Stimulated activated CD8-positive, alpha-beta memory T cell treated with anti-CD3 and anti-CD28 coated beads, Interleukin-15, amount 100 ng/mL, for 1 hour (primary cell): ENCODE measurements at regions not wholly inside any gene's neighbourhood (a gene's known extent, or its start where the extent isn't known, plus 50 kb on each side); places are given as distances from the start of the nearest gene placed in this dataset.
"Not testable (repeated sequence)": the region's sequence is repeated elsewhere in the genome, so short reads cannot be mapped to it uniquely, and the experiment has no call there.

Experiments used
- DNase-seq: peaks from one replicate; pipeline ENCODE4 v3.0.0-alpha.2; 2020; ENCODE audit warnings: low read depth

DNA sequence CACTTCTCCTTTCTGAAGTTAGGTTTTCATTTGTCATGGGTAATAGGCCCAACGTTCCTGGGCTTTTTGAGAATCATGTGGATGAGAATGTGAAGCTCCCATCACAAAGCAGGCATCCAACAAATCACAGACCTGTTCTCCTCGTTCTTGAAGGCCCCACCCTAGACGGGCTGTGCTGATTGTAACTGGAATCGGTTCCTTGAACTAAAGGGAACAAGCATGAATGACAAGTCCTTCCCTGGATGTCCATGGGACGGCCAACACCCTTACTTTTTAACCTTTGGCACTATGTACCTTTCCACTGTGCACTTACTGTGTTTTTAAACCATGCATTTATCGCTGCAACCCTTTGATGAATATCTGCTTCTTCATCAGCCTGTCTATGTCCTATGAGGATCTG, 438.2 kb downstream of the CD83 start:
- no peak for DNase-seq

DNA sequence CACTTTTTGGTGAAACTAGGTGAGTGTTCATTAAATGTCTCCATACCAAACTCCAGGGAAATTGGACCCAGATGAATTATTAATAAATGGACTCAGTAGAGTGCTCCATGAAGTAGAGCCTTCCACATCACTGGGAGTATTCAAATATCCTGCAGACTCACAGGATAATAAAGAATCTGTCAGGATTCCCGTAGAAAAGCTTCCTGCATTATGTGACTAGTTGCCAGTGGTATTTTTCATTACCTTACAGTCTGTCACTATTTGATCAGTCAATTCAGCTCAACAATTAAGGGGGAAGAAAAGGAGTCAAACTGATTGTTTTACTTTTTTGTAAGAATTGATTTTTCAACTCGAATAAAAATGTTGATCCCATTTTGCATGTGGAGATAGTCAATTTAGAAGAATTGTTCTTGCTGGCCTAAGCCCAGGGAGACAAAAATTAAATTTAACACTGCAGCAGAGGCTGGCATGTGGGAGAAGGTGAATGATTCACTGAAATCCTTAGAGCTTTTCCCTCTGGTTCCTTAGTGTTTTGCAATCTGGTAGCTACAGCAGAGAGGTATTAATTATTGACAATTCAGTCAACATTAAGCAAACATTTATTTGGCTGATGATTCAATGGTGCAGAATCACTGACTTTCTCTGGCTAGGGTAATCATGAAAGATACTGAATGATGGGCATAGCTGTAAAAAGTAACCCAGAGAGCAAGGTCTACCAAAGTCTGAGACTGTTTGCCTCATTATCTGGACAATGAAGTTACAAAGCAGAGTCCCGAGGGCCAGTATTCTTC, 442.4 kb downstream of the CD83 start:
- no peak for DNase-seq

DNA sequence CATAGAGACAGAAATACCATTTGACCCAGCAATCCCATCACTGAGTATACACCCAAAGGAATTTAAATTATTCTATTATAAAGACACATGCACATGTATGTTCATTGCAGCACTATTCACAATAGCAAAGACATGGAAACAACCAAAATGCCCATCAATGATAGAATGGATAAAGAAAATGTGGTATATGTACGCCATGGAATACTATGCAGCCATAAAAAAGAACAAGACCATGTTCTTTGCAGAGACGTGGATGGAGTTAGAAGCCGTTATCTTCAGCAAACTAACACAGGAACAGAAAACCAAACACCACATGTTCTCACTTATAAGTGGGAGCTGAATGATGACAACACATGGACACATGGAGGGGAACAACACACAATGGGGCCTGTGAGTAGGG, 444.0 kb downstream of the CD83 start:
- not testable (repeated sequence) for DNase-seq

DNA sequence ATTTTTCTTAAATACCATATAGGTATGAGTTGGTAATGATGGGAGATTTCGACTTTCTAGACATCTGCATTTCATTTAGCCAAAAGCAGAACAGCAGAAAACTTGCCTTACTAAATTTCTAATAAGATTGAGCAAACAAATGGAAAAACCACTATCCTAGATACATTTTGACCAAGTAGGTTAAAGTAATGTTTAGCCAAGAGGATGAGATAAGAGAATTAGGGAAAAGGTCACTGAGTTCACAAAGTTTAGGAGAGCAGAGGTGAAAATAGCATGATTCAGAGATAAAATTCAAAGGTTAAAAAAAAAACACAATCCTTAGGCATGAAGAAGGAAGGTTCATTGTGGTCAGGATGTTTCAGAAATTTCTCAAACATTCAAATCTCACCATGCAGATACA, 450.3 kb downstream of the CD83 start:
- no peak for DNase-seq

DNA sequence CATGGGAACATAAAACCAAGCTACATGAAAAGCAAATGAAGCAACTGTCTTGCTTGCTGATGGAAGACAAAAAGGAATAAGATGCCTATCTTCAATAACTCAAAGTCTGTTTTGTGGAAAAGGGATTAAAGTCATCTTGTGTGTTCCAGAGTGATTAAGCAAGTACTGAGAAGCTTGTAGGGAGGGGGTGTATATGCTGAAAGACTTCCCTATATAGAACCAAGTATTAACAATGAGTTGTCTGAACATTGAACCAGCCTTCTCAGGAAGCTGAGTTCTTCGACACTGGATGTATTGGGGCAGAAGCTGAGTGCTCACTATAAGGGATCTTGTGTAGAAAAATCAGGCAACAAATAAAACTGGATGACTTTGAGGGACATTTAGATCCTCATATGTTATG, 451.8 kb downstream of the CD83 start:
- DNase-seq: no peak

DNA sequence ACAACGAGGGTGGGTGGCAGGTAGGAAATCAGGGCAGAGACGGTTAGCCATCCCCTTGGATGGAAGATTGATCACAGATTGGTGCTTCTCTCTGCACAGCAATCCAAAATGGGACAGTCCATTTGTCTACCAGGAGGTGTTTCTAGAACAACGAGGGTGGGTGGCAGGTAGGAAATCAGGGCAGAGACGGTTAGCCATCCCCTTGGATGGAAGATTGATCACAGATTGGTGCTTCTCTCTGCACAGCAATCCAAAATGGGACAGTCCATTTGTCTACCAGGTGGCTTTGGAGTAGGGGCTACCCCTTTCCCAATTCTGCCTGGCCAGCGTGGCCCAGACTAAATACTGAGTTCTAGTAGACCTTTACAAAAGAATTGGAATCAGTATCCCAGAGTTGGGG, 452.3 kb downstream of the CD83 start:
- DNase-seq: not testable (repeated sequence)

DNA sequence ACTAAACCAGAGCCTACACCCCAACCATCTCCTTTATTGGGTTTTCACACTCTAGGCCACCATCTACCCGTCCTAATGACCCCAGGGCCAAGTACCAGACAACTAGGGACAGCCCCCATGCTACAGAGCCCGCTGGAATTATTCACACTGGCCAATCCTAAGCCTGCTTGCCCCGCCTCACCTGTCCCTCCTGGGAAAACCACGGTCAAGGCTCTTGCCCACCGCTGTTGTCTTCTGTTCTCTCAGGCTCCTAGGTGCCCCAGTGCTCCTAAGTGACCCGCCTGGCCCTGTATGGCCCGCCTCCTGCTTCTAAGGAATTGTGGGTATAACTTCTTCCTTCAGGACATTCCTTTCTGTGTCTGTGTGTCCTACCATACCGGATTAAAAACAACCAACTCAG, 453.4 kb downstream of the CD83 start:
- no peak for DNase-seq

DNA sequence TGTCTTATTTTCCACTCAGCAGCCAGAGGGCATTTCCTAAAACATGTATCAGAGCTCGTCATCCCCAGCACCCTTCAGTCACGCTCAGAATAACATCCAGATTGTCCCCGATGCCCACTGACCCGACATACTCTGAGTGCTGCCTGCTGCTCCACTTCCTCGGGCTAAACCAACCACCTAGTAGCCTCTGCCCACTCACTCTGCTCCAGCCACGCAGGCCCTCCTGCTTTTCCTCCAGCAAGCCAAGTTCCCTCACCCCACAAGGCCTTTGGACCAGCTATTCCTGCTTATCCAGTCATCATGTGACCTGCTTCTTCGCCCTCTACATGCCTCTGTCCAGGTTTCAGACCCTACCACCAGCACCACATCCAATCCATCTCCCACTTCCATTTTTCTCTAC, 454.2 kb downstream of the CD83 start:
- no peak for DNase-seq

DNA sequence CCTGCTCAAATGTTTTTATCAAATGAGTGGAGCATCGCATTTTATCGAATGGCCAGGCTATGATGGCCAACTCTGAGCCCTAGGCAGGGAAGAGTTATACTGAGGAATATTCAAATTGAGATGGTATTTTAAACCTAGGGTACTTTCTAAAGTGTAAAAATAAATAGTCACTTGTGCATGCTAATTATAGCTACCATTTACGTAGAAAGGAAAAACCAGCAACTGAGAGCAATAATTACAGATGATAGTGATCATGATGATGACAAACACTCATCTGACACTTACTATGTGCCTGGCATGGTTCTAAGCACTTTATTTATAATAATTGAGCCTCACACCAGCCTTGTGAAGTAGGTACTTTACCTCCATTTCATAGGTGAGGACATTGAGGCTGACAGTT, 455.7 kb downstream of the CD83 start:
- no peak for DNase-seq

DNA sequence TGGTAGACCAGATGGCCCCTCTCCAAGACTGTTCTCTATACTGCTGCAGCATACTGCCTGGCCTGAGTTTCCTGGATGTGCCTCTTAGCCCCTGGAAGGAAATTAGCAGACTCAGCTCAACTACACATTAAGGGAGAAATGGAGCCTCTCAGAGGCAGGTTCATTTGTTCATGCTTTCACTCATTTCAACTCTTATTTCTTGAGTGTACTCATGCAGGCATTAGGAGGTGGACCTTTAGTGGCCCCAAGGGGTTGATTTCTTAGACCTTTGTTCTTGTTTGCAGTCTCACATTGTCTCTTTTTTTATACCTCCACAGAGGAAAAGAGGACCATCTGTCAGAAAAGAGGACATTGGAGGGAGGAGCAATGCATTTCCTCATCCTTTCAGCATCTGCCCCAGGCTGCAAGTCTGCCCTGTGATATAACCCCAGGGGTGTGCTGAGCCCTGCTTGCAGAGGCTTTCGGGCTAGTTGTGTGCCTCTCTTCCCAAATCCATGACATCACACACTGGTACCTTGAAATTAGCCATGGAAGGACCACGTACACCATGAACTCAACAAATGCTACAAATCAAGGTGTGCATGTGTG, 456.2 kb downstream of the CD83 start:
- no peak for DNase-seq

DNA sequence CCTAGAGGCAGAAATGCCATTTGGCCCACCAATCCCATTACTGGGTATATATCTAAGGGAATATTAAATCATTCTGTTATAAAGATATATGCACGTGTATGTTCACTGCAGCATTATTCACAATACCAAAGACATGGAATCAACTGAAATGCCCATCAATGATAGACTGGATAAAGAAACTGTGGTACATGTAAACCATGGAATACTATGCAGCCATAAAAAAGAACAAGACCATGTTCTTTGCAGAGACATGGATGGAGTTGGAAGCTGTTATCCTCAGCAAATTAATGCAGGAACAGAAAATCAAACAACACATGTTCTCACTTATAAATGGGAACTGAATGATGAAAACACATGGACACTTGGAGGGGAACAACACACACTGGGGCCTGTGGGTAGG, 458.4 kb downstream of the CD83 start:
- no peak for DNase-seq

DNA sequence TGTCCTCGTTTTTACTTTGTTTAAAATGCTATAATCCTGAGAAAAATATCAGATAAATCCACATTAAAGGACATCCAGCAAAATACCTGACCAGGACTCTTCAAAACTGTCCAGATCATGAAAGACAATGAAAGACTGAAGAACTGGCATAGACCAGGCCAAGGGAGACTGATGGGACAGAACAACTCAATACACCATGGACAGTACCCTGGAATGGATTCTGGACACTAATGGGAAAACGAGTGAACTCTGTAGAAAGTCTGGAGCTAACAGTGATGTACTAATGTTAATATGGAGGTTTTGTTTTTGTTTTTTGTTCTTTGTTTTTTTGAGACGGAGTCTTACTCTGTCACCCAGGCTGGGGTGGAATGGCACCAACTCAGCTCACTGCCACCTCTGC, 461.4 kb downstream of the CD83 start:
- no peak for DNase-seq

DNA sequence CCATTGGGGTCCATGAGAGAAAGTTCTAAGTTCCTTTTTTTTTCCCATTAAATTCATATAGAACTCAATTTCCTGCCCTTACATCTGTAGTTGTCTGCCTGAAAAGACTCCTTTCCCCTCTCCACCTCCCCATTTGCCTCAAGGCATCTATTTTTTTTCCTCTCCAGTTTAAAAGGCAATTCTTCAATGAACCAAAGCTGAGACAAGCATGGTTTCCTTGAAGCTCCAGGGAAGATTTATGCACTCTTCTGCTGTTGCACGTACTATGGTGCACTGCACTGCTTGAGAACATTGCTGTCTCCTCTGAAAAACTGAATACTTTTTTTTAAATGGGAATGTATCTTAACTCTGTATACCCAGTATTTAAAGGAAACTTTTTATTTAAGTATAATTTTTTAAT, 465.2 kb downstream of the CD83 start:
- no peak for DNase-seq

DNA sequence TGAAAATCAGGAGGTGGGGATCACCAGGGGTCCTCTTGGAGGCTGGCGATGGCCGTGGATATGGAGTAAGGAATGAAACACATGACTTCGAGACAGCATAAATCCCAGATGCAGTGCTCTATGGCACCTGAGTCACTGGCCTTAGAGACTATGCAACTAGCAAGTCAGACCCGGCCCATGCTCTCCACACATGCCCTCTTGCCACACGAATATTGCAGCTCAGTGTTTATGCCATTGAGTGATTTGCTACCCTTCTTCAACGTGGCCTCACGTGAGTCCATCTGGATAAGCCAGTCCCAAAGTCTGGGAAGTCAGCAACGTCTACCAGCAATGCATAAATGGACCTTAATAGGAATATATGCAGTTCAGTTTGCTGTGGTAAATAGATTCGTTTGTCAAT, 466.3 kb downstream of the CD83 start:
- no peak for DNase-seq

DNA sequence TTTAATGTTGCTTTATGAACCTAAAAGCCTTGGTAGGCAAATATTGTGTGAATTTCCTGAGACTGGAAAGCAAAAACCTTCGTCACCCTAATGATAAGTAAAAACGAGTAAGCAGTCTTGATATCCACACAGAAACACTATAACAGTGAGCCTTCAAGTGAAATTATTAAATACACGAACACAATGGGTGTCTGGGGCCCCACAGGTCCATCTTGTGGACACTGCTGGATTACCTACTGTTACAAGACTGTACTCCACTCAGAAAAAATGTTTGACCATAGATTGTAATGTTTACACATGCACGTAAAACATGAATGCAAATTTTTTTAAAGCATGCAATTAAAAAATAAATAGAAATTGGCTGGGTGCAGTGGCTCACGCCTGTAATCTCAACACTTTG, 466.9 kb downstream of the CD83 start:
- no peak for DNase-seq

DNA sequence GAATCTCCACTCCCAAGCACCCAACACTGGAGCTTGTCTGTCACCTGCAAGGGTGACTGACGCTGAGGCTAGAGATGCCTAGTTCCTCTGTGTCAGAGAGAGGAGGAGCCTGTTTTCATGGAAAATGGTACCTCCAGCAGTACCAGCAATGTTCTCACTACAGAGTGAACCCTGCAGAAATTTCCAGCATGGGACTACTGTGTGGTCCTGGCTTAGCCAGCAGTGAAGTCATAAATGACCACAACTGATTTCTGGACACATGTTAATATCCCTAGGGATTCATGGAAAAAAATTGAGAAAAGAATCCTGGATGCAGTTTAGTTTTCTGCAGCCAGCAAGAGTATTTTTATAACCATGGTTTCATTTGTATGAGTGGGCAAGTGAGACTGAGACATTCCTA, 468.1 kb downstream of the CD83 start:
- DNase-seq: no peak

DNA sequence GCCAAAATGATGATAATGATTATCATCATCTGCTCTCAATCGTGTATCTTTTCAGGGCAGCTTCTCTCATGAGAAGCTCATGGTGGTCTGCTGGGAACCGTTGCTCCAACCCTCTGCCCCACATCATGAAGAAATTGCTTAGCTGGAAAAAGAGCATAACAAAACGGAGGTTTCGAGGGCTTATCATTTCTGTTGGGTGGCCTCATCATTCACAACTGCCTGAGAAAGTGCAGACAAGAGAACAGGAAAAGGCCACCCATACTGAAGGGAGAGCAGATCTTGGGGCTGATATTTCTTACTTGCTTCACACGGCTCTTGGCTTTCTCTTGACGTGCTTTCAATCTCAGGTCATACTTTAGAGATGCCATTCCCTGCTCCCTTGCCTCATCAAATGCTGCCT, 471.6 kb downstream of the CD83 start:
- no peak for DNase-seq

DNA sequence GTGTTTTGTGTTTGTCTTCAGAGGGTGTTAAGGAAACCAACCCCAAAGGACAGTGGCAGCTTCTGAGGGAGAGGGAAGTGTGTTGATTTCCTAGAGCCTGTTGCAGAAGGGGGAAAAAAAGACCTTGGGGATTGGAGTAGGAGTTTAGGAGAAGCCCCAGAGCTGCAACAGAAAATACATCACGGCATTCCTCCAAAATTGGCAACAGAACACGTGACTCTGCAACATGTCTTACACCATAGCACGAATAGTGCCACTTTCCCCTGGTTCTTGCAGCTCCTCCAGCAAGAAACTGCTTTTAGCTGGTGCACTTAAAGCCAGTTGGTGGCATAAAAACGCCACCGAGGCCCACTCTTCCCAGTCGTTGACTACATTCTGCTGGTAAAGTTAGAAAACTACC, 473.0 kb downstream of the CD83 start:
- no peak for DNase-seq

DNA sequence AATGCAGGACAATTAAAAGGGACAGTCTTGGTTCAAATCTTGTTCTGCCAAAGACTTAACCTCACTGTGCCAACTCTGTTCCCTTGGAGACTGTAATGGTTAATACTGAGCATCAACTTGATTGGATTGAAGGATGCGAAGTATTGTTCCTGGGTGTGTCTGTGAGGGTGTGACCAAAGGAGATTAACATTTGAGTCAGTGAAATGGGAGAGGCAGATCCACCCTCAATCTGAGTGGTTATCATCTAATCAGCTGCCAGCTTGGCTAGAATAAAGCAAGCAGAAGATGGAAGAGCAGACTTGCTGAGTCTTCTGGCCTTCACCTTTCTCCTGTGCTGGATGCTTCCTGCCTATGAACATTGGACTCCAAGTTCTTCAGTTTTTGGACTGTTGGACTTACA, 474.4 kb downstream of the CD83 start:
- no peak for DNase-seq

DNA sequence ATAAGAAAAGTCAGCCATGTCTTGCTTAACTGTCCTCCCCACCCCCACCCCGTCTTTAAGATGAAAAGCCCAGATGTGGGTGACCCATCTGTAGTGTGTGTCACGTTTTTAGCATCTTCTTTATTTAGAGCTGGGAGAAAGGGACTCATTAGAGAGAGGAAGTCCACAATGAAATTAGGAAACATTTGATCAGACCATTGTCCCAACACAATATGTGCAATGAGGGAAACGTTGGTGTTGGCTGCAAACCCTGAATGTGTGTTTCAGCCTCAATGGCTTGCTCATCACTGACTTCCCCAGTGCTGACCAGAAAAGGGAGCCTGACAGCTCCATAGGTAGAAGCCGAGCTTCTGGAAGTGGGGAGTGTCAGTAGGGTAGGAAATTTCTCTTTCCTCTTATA, 475.7 kb downstream of the CD83 start:
- DNase-seq: no peak

DNA sequence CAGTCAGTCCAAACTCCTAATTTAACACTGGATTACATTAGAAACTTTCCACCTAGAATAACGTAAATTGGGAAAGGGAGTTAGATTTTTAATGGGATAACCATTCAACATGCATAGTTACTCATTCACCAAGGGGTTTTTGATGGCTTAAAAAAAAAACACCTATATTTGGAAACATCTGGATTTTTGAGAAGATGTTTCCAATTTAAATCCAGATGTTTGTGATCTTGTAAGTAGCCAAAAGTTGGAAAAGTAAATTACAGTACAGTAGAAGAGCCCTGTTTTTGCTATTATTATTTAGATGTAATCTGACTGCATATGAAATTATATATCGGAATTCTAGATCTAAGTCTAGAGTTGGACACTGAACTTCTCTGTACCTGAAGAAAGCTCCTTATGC, 478.2 kb downstream of the CD83 start:
- DNase-seq: no peak

DNA sequence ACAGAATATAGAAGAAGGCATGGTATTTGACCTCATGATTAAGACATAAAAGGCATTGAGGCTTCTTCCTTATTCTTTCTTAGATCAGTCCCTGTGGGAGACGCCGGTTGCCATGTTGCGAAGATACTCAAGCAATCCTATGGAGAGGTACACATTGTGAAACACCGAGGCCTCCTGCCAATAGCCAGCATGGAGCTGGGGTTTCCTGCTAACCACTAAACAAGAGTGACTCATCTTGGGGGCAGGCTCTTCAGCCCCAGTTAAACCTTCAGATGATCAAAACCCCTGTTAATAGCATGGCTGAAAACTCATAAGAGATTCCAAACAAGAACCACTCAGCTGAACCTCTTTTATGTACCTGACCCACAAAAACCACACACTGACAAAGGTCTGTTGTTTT, 478.8 kb downstream of the CD83 start:
- no peak for DNase-seq

DNA sequence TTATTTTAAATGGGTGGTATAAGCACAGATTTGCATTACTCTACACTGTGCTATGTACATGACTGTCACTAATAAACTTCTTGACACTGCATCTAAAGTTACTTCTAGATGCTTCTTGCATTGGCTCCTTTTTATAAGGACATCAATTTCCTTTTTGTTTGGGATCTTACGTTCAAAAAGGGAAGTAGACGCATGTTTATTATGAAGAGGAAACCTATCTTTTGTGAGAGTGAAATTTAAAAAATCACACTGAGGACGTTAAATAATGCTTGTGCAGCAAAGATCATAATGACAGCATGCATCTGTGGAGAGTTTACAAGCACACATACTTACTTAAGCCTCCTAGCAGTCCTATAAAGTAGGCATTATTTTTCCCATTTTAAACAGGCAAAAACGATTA, 479.5 kb downstream of the CD83 start:
- DNase-seq: no peak
